GM18499 (cell line): ENCODE measurements at regions not wholly inside any gene's neighbourhood (a gene's known extent, or its start where the extent isn't known, plus 50 kb on each side); places are given as distances from the start of the nearest gene placed in this dataset.
"Not testable (repeated sequence)": the region's sequence is repeated elsewhere in the genome, so short reads cannot be mapped to it uniquely, and the experiment has no call there.

ENCODE experiments used
- ATAC-seq: cut with Tn5 transposase; IDR thresholded peaks from one replicate; pipeline ENCODE4 v1.9.1; 2021; ENCODE audit warnings: moderate number of reproducible peaks; ENCODE audit not compliant: insufficient read depth, unreplicated experiment

DNA sequence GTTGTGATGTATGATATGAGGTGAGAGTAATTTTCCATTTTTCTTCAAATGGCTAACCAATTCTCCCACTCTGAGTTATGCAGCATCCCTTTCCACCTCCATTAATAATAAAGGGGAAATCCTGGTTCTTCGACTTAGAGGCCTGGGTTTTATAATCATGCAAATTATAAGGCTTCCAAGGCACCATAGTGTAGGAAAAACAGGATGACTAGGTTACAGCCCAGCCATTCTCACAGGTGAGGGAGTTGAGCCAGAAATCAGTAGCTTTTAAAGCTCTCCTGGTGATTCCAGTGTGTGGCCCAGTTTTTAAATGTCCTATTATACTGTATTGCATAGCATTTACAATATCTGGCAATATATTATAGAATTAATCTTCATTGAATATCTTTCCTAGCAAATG is 203.1 kb downstream of the ARHGEF9 start:
- ATAC-seq, result no peak

DNA sequence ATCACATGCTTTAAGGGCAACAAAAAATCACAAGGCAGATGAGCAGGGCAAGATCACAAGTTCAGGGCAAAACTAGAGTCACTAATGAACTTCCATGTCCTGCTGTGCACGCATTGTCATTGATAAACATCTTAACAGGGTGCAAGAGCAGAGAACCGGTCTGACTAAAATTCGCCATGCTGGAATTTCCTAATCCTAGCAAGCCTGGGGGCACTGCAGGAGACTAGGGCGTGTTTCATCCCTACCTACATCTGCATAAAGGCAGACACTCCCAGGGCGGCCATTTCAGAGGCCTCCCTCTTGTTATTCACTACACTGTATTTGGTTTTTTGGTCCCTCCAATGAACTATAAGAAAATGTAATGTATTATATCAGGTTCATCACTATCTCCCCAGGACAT is 203.6 kb downstream of the ARHGEF9 start:
- ATAC-seq, result no peak

DNA sequence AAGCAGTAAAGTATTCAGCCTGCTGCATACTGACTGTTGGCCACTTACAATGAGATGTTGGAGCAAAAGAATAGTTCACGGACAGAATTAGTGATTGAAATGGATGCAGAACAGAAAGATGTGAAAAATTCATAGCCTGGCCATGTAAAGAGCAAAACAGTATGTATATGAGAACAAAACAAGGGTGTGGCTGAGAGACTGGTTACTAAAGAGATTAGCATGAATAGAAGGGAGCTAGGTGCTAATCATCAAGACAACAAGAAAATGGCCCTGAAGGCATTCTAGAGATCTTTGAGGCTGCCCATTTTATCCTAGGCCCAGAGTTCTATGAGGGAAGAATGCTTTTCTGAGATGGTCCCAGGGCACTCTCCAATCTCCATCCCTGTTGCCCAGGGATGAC is 208.5 kb downstream of the ARHGEF9 start:
- no peak for ATAC-seq

DNA sequence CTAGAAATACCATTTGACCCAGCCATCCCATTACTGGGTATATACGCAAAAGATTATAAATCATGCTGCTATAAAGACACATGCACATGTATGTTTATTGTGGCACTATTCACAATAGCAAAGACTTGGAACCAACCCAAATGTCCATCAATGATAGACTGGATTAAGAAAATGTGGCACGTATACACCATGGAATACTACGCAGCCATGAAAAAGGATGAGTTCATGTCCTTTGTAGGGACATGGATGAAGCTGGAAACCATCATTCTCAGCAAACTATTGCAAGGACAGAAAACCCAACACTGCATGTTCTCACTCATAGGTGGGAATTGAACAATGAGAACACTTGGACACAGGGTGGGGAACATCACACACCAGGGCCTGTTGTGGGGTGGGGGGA is 209.3 kb downstream of the ARHGEF9 start:
- not testable (repeated sequence) for ATAC-seq

DNA sequence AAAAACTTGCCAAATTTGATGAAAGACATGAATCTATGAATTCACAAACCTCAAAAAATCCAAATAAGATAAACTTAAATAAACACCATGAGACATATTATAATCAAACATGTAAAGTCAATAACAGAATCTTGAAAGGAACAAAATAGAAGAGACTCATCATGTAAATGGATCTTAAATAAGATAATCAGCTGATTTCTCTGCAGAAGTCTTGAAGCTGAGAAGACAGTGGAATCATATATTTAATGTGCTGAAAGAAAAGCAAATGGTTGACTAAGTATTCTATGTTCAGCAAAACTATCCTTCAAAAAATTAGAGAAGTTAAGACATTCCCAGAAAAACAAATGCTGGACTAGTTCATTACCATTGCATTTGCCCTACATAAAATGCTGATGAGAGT is 215.7 kb upstream of the SPIN4 start:
- no peak for ATAC-seq

DNA sequence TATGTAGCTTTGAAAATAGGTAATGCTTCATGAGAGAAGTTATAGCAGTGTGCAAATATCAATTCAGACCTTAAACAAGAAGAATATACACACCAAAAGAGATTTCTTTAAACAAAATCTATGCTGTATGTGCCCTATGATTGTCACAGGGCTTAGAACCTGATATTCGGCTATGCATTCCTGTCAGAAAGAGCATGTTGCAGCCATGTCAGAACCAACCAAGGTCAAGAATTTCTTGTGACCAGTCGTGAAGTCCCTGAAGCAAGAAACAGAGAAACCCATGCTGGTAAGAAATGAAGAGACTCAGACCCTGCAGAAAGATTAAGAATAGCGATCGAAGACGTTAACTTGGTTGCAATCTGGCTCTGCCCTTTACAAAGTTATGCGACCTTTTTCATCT is 210.3 kb upstream of the SPIN4 start:
- no peak for ATAC-seq

DNA sequence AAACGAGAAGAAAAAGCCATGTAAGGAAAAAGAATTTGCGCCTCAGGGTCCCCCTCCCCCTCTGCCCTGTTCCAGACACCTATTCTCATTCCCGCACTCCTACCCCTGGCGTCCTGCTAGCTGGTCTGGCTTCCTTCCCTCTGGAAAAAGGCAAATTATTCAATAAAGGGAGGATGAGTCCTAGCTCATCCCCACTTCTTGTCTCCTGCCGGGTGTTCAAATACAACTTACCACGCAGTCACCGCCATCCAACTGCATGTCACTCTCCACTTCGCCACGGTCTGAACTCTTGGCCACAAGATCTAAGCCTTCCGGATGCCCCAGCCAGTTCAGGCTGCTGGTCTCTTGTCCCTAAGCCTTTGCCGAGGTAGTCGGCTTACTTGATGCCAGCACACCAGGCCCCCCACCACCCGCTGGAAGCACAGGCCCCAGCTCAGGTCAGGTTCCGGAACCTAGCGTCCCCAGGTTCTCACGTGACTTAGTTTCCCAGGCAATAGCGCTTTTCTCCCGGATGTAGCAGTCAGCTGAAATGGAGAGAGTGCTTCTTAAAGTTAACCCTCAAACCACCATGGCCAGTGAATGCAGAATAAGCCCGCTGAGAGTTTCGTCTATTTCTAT is 209.6 kb upstream of the SPIN4 start:
- peak; percentile 78 for ATAC-seq

DNA sequence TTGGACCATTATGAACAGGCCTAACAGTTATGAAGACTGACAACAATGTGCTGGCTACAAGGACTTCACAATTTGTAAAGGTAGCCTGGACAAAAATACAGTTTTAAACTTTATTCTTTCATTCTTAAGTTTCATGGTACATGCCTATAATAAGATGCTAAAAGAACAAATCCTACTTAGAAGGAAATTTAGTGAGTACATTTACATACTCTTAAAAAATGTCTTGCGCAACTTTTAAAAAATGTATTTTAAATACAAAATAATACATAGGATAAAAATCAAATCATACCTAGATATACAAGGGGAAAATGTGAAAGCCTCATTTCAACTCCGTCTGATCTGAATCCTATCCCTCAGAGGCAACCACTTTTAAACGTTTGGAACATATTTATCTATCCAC is 200.7 kb upstream of the SPIN4 start:
- no peak for ATAC-seq

DNA sequence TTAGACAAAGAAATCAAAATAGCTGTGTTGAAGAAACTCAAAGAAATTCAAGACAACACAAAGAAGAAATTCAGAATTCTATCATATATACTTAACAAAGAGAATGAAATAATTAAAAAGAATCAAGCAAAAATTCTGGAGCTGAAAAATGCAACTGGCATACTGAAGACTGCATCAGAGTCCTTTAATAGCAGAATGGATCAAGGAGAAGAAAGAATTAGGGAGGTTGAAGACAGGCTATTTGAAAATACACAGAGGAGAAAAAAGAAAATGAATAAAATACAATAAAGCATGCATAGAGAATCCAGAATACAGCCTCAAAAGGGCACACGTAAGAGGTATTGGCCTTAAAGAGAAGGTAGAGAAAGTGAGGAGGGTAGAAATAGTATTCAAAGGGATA is 179.5 kb upstream of the SPIN4 start:
- no peak for ATAC-seq

DNA sequence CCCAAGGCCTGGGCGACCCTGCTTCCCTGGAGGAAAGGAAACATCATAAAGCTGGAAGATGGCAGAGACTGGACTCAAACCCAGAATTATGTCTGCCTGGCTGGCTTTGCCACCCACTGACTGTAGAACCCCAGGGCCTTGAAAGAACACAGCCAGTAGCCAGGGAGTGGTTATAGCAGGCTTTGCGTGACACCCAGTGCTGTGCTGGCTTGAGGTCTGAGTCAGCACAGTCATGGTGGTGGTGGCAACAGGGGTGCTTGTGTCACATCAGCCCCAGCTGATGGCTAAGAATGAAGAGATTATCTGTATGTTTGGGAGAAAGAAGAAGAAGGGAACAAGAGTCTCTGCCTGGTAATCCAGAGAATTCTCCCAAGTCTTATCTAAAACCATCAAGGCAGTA is 178.8 kb upstream of the SPIN4 start:
- ATAC-seq, result no peak

DNA sequence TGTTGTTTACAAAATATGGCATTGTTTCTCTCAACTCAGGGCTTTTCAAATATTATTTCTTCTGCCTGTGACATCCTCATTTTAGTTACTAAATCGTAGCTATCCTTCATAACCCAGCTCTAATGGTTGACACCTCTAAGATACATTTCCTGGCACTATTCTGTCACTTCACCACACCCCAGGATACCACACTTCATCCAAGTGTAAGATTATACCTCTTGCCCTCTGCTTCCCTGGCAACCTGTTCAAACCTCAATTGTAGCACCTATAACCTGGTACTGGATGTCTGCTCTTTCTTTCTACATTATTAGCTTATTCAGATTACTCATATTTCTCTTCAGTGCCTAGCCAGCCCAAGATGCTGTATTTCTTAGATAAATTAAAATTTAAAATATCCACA is 175.7 kb upstream of the SPIN4 start:
- no peak for ATAC-seq

DNA sequence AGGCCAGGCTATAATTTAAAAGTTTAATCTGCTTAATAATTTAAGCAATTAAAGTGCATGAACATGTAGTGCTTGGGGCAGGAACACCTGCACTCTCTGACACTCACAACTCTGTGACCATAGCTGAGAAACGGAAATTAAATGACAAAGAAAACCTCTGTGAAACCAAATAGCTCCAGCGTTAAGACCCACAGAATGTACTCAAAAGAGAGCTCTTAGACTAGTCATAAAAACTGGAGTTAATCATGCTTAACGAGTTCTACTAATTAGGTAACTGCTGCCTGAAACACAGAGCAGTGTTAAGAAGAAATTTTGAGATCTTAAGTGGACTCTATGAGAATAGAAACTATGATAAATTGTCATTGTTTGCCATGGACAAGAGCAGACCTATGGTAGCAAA is 174.4 kb upstream of the SPIN4 start:
- ATAC-seq, result no peak

DNA sequence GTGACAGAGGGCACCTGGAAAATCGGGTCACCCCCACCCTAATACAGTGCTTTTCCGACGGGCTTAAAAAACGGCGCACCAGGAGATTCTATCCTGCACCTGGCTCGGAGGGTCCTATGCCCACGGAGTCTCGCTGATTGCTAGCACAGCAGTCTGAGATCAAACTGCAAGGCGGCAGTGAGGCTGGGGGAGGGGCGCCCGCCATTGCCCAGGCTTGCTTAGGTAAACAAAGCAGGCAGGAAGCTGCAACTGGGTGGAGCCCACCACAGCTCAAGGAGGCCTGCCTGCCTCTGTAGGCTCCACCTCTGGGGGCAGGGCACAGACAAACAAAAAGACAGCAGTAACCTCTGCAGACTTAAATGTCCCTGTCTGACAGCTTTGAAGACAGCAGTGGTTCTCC is 168.2 kb upstream of the SPIN4 start:
- ATAC-seq, result not testable (repeated sequence)

DNA sequence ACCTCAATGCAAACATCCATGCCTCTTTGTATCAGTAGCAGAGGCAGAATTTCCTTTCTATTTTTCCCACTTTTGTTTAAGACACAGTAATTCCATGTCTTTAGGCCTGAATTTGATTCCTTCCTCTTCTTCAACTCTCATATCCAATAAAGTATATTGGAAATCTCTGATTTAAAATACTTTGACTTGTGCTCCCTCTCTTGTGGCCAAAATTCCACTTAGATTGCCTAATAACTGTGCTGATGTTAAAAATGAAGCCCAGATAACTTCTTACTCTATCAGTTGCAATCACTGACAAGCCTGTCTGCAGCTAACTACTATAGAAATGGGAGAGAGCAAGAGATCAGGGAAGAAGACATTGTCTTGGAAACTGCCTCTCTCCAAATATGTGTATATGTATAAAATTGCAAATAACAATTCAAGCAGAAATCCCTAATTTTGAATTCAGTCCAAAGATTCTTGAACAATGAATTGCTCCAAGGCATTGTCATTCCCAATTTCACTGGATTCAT is 163.5 kb upstream of the SPIN4 start:
- ATAC-seq, result no peak

DNA sequence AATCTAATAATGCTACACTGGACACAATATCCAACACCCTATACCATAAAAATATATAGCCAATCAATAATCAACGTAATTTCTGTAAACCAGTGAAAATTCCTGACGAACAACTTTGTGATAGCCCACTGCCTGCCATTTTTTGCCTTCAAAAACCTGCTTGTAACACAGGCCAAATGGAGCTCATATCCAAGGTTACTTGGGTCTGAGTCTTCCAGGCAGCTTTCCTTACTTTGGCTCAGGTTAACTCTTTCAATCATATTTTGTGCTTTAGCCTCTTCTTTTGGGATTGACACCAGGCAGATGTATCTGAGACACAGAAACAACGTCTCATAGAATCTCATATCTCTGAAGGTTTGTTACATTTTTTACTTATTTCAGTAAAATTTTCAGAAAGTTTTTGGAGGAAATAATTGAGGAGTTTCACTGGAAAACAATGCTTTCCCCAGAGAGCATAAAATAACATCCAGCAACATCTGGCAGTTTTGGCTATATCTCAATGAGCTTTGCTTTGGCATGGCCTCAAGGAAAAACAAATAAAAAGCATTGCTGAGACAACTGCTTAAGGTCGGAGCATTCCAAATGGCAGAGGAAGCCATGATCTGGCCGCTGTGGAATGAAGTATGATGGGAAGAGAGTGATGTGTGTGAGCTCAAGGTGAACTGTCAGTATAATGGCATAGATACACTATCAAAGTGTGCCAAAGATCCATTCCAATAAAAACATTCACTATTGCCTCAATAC is 162.9 kb upstream of the SPIN4 start:
- ATAC-seq, result no peak

DNA sequence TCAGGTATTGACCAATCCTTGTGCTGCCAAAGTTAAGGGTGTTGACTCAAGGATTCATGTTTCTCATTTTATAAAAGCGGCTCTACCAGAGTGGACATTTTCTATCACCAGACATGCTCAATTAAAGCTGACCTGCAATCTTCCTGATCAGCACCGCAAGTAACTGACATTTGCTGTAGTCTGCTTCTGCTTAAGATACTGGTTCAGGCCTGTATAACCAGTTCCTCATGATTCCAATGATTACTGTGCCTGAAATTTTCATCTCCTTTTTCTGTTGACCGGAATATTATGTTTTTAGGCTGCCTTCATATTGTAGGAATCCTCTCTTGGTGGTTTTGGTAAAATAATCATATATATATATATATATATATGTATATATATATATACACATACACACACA is 160.2 kb upstream of the SPIN4 start:
- ATAC-seq, result no peak

DNA sequence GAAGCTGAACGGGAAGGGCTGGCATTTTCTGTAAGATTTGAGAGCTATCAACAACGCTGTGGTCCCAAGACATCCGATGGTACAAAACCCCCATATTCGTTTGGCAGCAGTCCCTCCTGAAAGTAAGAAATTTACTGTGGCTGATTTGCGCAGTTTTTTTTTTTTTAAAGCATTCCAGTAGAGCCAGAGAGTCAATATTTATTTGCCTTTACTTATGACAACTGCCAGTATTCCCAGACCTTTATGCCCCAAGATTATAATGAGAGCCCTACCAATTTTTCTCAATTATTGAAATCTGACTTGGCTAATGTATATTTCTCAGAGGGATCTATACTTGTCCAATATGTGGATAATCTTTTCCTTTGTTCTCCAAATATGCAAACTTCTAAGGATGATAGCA is 157.5 kb upstream of the SPIN4 start:
- no peak for ATAC-seq

DNA sequence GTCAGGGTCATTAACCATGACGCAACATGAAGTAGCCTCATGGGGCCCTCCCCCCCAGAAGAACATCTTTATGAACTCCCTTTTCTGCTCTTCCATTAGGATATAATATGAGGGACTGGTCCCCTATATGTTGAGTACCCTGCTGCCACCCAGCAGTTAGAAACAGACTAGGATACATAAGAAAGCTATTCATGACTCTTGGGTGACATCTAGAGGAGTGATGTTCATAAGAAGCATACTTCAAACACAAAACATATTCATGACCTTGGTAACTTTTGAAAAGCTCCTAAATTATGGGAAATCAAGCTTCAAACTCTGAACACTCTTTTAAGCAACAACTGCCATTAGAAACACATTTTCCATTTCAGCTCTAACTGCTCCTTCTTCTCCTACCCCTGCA is 155.2 kb upstream of the SPIN4 start:
- ATAC-seq, result no peak

DNA sequence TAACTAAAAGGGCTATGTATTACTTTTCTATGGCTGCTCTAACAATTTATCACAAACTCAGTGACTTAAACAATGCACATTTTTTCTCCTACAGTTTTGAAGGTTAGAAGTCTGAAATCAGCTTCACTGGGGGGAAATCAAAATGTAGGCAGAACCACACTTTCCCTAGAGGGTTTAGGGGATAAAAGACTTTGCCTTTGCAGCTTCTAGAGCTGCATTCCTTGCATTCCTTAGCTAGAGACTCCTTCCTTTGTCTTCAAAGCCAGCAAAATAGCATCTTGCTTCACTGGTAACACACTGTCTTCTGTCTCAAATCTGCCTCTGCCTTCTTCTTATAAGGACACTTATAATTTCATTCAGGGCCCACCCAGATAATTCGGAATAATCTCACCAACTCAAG is 152.4 kb upstream of the SPIN4 start:
- no peak for ATAC-seq

DNA sequence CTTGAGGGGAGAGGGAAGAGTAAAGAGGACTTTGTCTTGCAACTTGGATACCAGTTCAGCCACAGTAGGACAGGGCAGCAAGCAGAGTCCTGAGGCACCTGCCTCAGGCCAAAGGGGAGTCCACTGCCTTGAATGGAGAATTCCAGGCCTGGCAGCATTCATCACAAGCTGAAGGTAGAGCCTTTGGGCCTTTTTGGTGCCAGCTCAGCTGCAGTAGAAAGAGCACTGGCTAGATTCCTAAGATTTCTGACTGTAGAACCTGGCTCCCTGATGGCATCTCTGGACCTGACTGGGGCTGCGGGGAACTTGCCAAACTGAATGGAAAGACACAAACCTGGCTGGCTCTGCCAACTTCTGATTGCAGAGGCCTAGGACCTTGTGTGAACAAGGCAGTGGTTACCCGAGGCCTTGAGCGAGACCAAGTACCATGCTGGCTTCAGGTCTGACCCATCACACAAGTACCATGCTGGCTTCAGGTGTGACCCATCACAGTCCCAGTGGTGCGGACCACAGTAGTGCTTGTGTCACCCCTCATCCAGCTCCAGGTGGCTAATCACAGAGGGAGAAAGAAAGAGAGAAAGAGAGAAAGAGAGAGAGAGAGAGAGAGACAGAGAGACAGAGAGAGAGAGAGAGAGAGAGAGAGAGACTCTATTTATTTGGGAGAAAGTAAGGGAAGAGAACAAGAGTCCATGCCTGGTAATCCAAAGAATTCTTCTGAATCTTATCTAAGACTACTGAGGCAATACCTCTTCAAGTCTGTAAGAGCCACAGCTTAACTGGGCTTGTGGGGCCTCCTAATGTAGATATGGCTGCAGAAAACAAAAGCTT is 137.6 kb upstream of the SPIN4 start:
- no peak for ATAC-seq

DNA sequence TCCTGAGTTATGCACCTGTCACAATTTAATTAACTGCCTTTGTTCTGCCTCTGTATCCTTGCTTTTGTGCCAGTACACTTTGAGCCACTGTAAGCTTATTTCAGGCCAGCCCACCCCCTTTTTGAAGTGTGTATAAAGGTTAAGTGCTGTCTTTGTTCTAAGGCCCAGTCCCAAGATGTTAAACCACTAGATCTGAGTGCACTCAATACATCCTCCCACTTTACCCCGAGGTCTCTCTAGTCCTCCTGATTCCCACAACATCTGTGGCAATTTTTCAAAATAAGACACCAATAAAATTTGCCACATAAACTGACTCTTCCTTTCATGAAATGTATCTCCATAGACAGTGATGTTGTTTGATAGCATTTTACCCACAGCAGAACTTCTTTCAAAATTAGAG is 124.1 kb upstream of the SPIN4 start:
- no peak for ATAC-seq
